OCI-LY7 (cell line): ENCODE measurements at regions not wholly inside any gene's neighbourhood (a gene's known extent, or its start where the extent isn't known, plus 50 kb on each side); places are given as distances from the start of the nearest gene placed in this dataset.
"Not testable (repeated sequence)": the region's sequence is repeated elsewhere in the genome, so short reads cannot be mapped to it uniquely, and the experiment has no call there.

Source experiments
- CTCF ChIP-seq: fragments of 200-600 bp; sonication (generic); conservative IDR thresholded peaks from 2 replicates; pipeline ENCODE4 v1.5.1; 2014; ENCODE audit warnings: mild to moderate bottlenecking, antibody characterized with exemption, low read length, moderate library complexity, mixed read lengths
- EZH2phosphoT487 ChIP-seq: fragments of 200-600 bp; sonication (generic); IDR thresholded peaks from 2 replicates; pipeline ENCODE4 v1.6.1; 2018; ENCODE audit warnings: low read depth, borderline replicate concordance, mild to moderate bottlenecking, mixed run types, antibody characterized with exemption, low read length, moderate library complexity, mixed read lengths

DNA sequence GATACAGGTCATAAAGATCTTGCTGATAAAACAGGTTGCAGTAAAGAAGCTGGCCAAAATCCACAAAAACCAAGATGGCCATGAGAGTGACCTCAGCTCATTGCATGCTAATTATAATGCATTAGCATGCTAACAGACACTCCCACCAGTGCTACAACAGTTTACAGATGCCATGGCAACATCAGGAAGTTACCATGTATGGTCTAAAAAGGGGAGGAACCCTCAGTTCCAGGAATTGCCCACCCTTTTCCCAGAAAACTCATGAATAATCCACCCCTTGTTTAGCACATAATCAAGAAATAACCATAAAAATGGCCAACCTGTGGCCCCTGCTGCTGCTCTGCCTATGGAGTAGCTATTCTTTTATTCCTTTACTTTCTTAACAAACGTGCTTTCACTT is 284.2 kb downstream of the MED10 start:
- TF ChIP-seq CTCF, EZH2phosphoT487: not testable (repeated sequence)
